CD14-positive monocyte (primary cell): ENCODE measurements at regions not wholly inside any gene's neighbourhood (a gene's known extent, or its start where the extent isn't known, plus 50 kb on each side); places are given as distances from the start of the nearest gene placed in this dataset.
A peak's percentile ranks its signal among the peaks of the same experiment; 100 is the strongest.

Experiments
- DNase-seq, 3 donors: peaks; one replicate each; pipeline ENCODE4 v3.0.0-alpha.2; 2011 to 2022
- H2AFZ ChIP-seq: 2 replicates; pipeline ENCODE4 v1.6.0; 2012; ENCODE audit warnings: mild to moderate bottlenecking, low read depth, low read length, inconsistent platforms; ENCODE audit not compliant: insufficient read depth, poor library complexity, severe bottlenecking
- H3K27ac ChIP-seq, 2 donors: 1 replicate in 1 of 2; 2 replicates in 1 of 2; pipeline ENCODE4 v1.5.1; 2012 to 2013; ENCODE audit warnings: low read length in 2 of 2, control low read depth in 1 of 2, inconsistent platforms in 1 of 2, low read depth in 1 of 2, mild to moderate bottlenecking in 1 of 2
- H3K27me3 ChIP-seq, 2 donors: one replicate each; pipeline versions ENCODE4 v1.6.0 to v1.6.1; 2011 to 2013; ENCODE audit warnings: low read length in 2 of 2; ENCODE audit not compliant: control insufficient read depth in 2 of 2, insufficient read depth in 2 of 2
- H3K36me3 ChIP-seq, 2 donors: replicated peaks in 1 of 2; 1 replicate in 1 of 2; 2 replicates in 1 of 2; pipeline versions ENCODE4 v1.5.1 to v1.6.1; 2012 to 2013; ENCODE audit warnings: low read length in 2 of 2, control low read depth in 1 of 2, inconsistent platforms in 1 of 2, mild to moderate bottlenecking in 1 of 2; ENCODE audit not compliant: insufficient read depth in 2 of 2, control insufficient read depth in 1 of 2
- H3K4me1 ChIP-seq, 2 donors: 1 replicate in 1 of 2; 2 replicates in 1 of 2; pipeline versions ENCODE4 v1.5.1 to v1.6.1; 2012 to 2013; ENCODE audit warnings: low read length in 2 of 2, control low read depth in 1 of 2, inconsistent platforms in 1 of 2, mild to moderate bottlenecking in 1 of 2, moderate library complexity in 1 of 2; ENCODE audit not compliant: insufficient read depth in 2 of 2, control insufficient read depth in 1 of 2
- H3K4me2 ChIP-seq: replicated peaks from 2 replicates; pipeline ENCODE3; 2012; ENCODE audit warnings: low read length, moderate library complexity, mild to moderate bottlenecking; ENCODE audit not compliant: poor library complexity, severe bottlenecking; ENCODE audit errors: extremely low read depth
- H3K4me3 ChIP-seq, 3 experiments: fragments of 200-600 bp in 1 of 3; sonication (generic) in 1 of 3; replicated peaks in 1 of 3; 1 replicate in 2 of 3; 2 replicates in 1 of 3; pipeline ENCODE4 v1.5.1; 2011 to 2013; ENCODE audit warnings: low read length in 3 of 3, mild to moderate bottlenecking in 3 of 3, control low read depth in 2 of 3, low read depth in 2 of 3, inconsistent platforms in 1 of 3, moderate library complexity in 1 of 3
- H3K79me2 ChIP-seq: 2 replicates; pipeline ENCODE4 v1.6.0; 2012; ENCODE audit warnings: mild to moderate bottlenecking, control low read depth, inconsistent platforms, low read length, moderate library complexity; ENCODE audit not compliant: insufficient read depth
- H3K9ac ChIP-seq: 2 replicates; pipeline ENCODE4 v1.6.0; 2017; ENCODE audit warnings: low read length, mild to moderate bottlenecking; ENCODE audit not compliant: insufficient read depth, poor library complexity, severe bottlenecking
- H3K9me3 ChIP-seq, 2 donors: replicated peaks in 1 of 2; 1 replicate in 1 of 2; 2 replicates in 1 of 2; pipeline versions ENCODE4 v1.5.1 to v1.6.1; 2012 to 2013; ENCODE audit warnings: low read length in 2 of 2, control low read depth in 1 of 2; ENCODE audit not compliant: control insufficient read depth in 1 of 2, insufficient read depth in 1 of 2
- H4K20me1 ChIP-seq: 2 replicates; pipeline ENCODE4 v1.6.0; 2012; ENCODE audit warnings: mild to moderate bottlenecking, low read length, control low read depth, moderate library complexity; ENCODE audit not compliant: insufficient read depth
- H3K27ac Mint-ChIP-seq, 7 donors: one replicate each; pipeline ENCODE4 v1.8.0; 2020; ENCODE audit warnings: mild to moderate bottlenecking in 7 of 7, mixed read lengths in 7 of 7, moderate library complexity in 6 of 7, inconsistent platforms in 2 of 7
- H3K27me3 Mint-ChIP-seq, 3 donors: one replicate each; pipeline ENCODE4 v1.8.0; 2021 to 2022; ENCODE audit warnings: low read depth in 3 of 3, mild to moderate bottlenecking in 3 of 3, mixed read lengths in 3 of 3, moderate library complexity in 3 of 3, inconsistent platforms in 1 of 3
- H3K36me3 Mint-ChIP-seq, 2 donors: one replicate each; pipeline ENCODE4 v1.8.0; 2020; ENCODE audit warnings: mixed read lengths in 2 of 2, inconsistent platforms in 1 of 2, mild to moderate bottlenecking in 1 of 2
- H3K4me1 Mint-ChIP-seq: one replicate; pipeline ENCODE4 v1.8.0; 2020; ENCODE audit warnings: mild to moderate bottlenecking, mixed read lengths
- H3K4me3 Mint-ChIP-seq, 2 donors: one replicate each; pipeline ENCODE4 v1.8.0; 2020; ENCODE audit warnings: mild to moderate bottlenecking in 2 of 2, mixed read lengths in 2 of 2, moderate library complexity in 1 of 2
- H3K9me3 Mint-ChIP-seq, 7 donors: one replicate each; pipeline ENCODE4 v1.8.0; 2020 to 2022; ENCODE audit warnings: mixed read lengths in 7 of 7, mild to moderate bottlenecking in 6 of 7, moderate library complexity in 6 of 7, inconsistent platforms in 2 of 7
- whole genome bisulfite sequencing: methylation state at CpG from one replicate; pipeline ENCODE4 v1.1.5; 2013; ENCODE audit warnings: missing lambda C conversion rate; ENCODE audit not compliant: insufficient coverage; 5-methylcytosine and 5-hydroxymethylcytosine counted together
- intact Hi-C, 2 donors: fragments of 100-400 bp; cut with micrococcal nuclease; formaldehyde crosslinking; loops; one replicate each; pipeline versions ENCODE4 v1.15.0 to v1.15.1; 2023
- TF ChIP-seq, protein P1 (sequence below): fragments of 200-600 bp; IDR thresholded peaks from one replicate; pipeline ENCODE4 v1.8.0; 2022; ENCODE audit warnings: antibody characterized with exemption, mild to moderate bottlenecking

DNA sequence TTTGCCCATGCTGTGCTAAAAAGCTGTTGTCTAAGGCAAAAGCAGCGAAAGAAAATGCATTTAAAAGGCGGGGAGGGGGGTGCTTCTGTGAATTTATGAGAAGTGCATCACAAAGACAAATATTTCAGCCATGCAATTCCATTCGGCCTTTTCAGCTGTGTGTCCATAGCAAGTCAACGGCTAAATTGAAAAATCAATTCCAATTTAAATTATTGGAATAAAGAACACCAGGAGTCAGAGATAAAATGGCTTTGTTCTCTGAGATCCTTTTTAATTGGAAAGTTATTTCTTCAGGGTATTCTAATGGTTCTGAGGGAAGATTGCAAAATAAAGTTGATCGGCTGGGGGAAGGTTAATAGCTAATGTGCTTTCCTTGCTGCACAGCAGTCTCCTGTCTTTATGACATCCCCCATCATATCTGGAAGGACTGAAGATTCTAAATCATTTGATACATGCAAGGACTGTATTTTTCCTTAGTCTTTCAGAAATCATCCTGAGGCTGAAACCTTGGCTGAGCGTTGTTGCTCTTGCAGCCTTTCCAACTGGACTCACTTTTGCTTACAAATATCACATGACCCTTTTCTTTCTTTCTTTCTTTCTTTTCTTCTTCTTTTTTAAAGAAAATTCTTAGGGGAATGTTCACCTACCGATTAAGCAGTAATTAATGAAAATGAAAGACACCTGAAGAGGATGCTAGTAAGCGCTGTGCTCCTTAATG is 647.1 kb downstream of the DACH1 start:
- H3K9me3 Mint-ChIP-seq, result peaks cover 0 to 4% (median 0%) of the 10 kb centered on the region in 7 donors
- H2AFZ ChIP-seq, result no peak overlapping the region
- no peaks in the 10 kb centered on the region for H3K36me3 Mint-ChIP-seq
- H3K4me3 Mint-ChIP-seq, result peak overlapping the region in 1 of 2 donors; percentile 28
- 95% methylated on average over 4 of the region's 8 CpGs for WGBS
- no peaks in the 10 kb centered on the region for H3K4me1 ChIP-seq
- no peaks in the 10 kb centered on the region for H4K20me1 ChIP-seq
- no peaks in the 10 kb centered on the region for H3K9me3 ChIP-seq
- TF ChIP-seq, protein P1, sequence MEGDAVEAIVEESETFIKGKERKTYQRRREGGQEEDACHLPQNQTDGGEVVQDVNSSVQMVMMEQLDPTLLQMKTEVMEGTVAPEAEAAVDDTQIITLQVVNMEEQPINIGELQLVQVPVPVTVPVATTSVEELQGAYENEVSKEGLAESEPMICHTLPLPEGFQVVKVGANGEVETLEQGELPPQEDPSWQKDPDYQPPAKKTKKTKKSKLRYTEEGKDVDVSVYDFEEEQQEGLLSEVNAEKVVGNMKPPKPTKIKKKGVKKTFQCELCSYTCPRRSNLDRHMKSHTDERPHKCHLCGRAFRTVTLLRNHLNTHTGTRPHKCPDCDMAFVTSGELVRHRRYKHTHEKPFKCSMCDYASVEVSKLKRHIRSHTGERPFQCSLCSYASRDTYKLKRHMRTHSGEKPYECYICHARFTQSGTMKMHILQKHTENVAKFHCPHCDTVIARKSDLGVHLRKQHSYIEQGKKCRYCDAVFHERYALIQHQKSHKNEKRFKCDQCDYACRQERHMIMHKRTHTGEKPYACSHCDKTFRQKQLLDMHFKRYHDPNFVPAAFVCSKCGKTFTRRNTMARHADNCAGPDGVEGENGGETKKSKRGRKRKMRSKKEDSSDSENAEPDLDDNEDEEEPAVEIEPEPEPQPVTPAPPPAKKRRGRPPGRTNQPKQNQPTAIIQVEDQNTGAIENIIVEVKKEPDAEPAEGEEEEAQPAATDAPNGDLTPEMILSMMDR, result no peak
- H3K27ac ChIP-seq, result no peak overlapping the region
- intact Hi-C loops, result no loop called here
- no peak overlapping the region for H3K27ac Mint-ChIP-seq
- H3K4me2 ChIP-seq, result no peak overlapping the region
- no peak for DNase-seq
- peaks cover 0 to under 1% (median 0%) of the 10 kb centered on the region in 3 donors for H3K27me3 Mint-ChIP-seq
- H3K36me3 ChIP-seq, result no peaks in the 10 kb centered on the region
- no peaks in the 10 kb centered on the region for H3K79me2 ChIP-seq
- H3K4me1 Mint-ChIP-seq, result no peaks in the 10 kb centered on the region
- no peak overlapping the region for H3K9ac ChIP-seq
- no peak overlapping the region for H3K4me3 ChIP-seq
- no peaks in the 10 kb centered on the region for H3K27me3 ChIP-seq

DNA sequence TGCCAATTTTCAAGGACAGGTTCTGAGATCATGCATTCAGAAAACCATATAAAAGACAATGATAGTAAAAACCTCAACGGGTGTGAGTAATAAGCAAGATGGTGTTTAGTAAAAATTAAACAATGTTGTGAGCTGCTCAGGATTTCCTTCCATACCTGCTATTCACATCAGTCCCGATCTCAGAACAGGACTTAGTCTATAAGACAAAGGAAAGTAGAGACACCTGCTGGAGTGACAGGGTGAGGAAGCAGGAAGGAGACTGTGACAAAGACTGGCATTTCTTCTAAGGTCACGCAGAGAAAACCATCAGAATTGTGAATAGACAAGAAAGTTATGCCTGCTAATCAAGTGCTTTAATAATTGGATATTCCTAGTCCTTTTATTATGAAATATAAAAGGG is 648.0 kb downstream of the DACH1 start:
- Mint-ChIP-seq H3K27me3 (peaks cover 0 to 1% (median 0%) of the 10 kb centered on the region in 3 donors), H3K9me3 (peaks cover 0 to 4% (median 0%) of the 10 kb centered on the region in 7 donors), H3K36me3 (no peaks in the 10 kb centered on the region), H3K4me1 (no peaks in the 10 kb centered on the region), H3K27ac (no peak overlapping the region), H3K4me3 (no peak overlapping the region)
- Histone ChIP-seq H4K20me1 (no peaks in the 10 kb centered on the region), H2AFZ (no peak overlapping the region), H3K27me3 (no peaks in the 10 kb centered on the region), H3K36me3 (no peaks in the 10 kb centered on the region), H3K27ac (no peak overlapping the region), H3K4me1 (no peaks in the 10 kb centered on the region), H3K4me2 (no peak overlapping the region), H3K9ac (no peak overlapping the region), H3K9me3 (no peaks in the 10 kb centered on the region), H3K79me2 (no peaks in the 10 kb centered on the region), H3K4me3 (no peak overlapping the region)
- DNase-seq, result no peak
- WGBS, result no CpG with 5 or more reads among the region's 3 CpGs
- intact Hi-C loops, result no loop called here
- TF ChIP-seq, protein P1, result no peak
